WTC11 (cell line): ENCODE measurements at regions not wholly inside any gene's neighbourhood (a gene's known extent, or its start where the extent isn't known, plus 50 kb on each side); places are given as distances from the start of the nearest gene placed in this dataset.

Experiments used
- ATAC-seq: fragments of 200-7000 bp; cut with Tn5 transposase; 2 replicates; pipeline ENCODE4 v1.10.0; 2021; ENCODE audit warnings: mild to moderate bottlenecking, moderate library complexity
- CTCF ChIA-PET: fragments of 300-600 bp; sonication (Branson Sonifier 250); formaldehyde crosslinking; loops from one replicate; lab custom pipeline; 2021; ENCODE audit warnings: antibody characterized with exemption; lab: Charles Lee
- POLR2A ChIA-PET: fragments of 350-600 bp; sonication (Branson Sonifier 250); formaldehyde crosslinking; loops from one replicate; lab custom pipeline; 2021; ENCODE audit warnings: antibody characterized with exemption; lab: Charles Lee
- DNase-seq: peaks from one replicate; pipeline ENCODE4 v3.0.0; 2021; ENCODE audit warnings: low spot score
- H3K27ac Mint-ChIP-seq: 2 replicates; pipeline ENCODE4 v1.8.0; 2021; ENCODE audit warnings: mixed read lengths
- H3K27me3 Mint-ChIP-seq: 2 replicates; pipeline ENCODE4 v1.8.0; 2021; ENCODE audit warnings: low read depth, mild to moderate bottlenecking, moderate library complexity, mixed read lengths
- H3K36me3 Mint-ChIP-seq: 2 replicates; pipeline ENCODE4 v1.8.0; 2021; ENCODE audit warnings: mixed read lengths
- H3K4me1 Mint-ChIP-seq: 2 replicates; pipeline ENCODE4 v1.8.0; 2022; ENCODE audit warnings: mixed read lengths
- H3K4me3 Mint-ChIP-seq: 2 replicates; pipeline ENCODE4 v1.8.0; 2021; ENCODE audit warnings: mild to moderate bottlenecking, moderate library complexity, mixed read lengths
- H3K9me3 Mint-ChIP-seq: 2 replicates; pipeline ENCODE4 v1.8.0; 2021; ENCODE audit warnings: mixed read lengths
- ATF1 ChIP-seq: sonication (generic); formaldehyde crosslinking; IDR thresholded peaks from 2 replicates; pipeline ENCODE4 v1.8.1; 2023; ENCODE audit warnings: mild to moderate bottlenecking, moderate library complexity, missing genetic modification reagents
- E2F5 ChIP-seq: sonication (generic); formaldehyde crosslinking; IDR thresholded peaks from 2 replicates; pipeline ENCODE4 v1.8.1; 2022; ENCODE audit warnings: mild to moderate bottlenecking, moderate library complexity, missing genetic modification reagents
- ELF4 ChIP-seq: sonication (generic); formaldehyde crosslinking; IDR thresholded peaks from 2 replicates; pipeline ENCODE4 v1.8.1; 2022; ENCODE audit warnings: low read depth, mild to moderate bottlenecking, moderate library complexity, missing genetic modification reagents
- ESRRA ChIP-seq: sonication (generic); formaldehyde crosslinking; IDR thresholded peaks from 2 replicates; pipeline ENCODE4 v1.8.1; 2022; ENCODE audit warnings: mild to moderate bottlenecking, missing genetic modification reagents, borderline replicate concordance
- FOXJ3 ChIP-seq: sonication (generic); formaldehyde crosslinking; IDR thresholded peaks from 2 replicates; pipeline ENCODE4 v1.9.0; 2021; ENCODE audit warnings: missing genetic modification reagents, mild to moderate bottlenecking, borderline replicate concordance
- KAT7 ChIP-seq: sonication (generic); formaldehyde crosslinking; IDR thresholded peaks from 2 replicates; pipeline ENCODE4 v1.8.1; 2023; ENCODE audit warnings: missing genetic modification reagents, mild to moderate bottlenecking, borderline replicate concordance
- NFYB ChIP-seq: sonication (generic); formaldehyde crosslinking; conservative IDR thresholded peaks from 2 replicates; pipeline ENCODE4 v1.8.0; 2022; ENCODE audit warnings: low read depth, missing genetic modification reagents
- NR2C2 ChIP-seq: sonication (generic); formaldehyde crosslinking; IDR thresholded peaks from 2 replicates; pipeline ENCODE4 v1.8.0; 2022; ENCODE audit warnings: mild to moderate bottlenecking, missing genetic modification reagents
- NR3C1 ChIP-seq: sonication (generic); formaldehyde crosslinking; conservative IDR thresholded peaks from 2 replicates; pipeline ENCODE4 v1.8.1; 2023; ENCODE audit warnings: low read depth, mild to moderate bottlenecking, missing genetic modification reagents
- PRRX2 ChIP-seq: fragments of 250-450 bp; sonication (Bioruptor Pico); IDR thresholded peaks from 2 replicates; pipeline ENCODE4 v1.8.0; 2021; ENCODE audit warnings: mild to moderate bottlenecking
- SMAD3 ChIP-seq: sonication (generic); formaldehyde crosslinking; IDR thresholded peaks from 2 replicates; pipeline ENCODE4 v1.8.0; 2022; ENCODE audit warnings: missing genetic modification reagents, mild to moderate bottlenecking, borderline replicate concordance
- TCF7 ChIP-seq: sonication (generic); formaldehyde crosslinking; IDR thresholded peaks from 2 replicates; pipeline ENCODE4 v1.8.0; 2022; ENCODE audit warnings: mild to moderate bottlenecking, low read depth, missing genetic modification reagents, moderate library complexity
- ZNF121 ChIP-seq: sonication (generic); formaldehyde crosslinking; IDR thresholded peaks from 2 replicates; pipeline ENCODE4 v1.8.0; 2023; ENCODE audit warnings: missing genetic modification reagents
- ZNF138 ChIP-seq: sonication (generic); formaldehyde crosslinking; conservative IDR thresholded peaks from 2 replicates; pipeline ENCODE4 v1.8.1; 2022; ENCODE audit warnings: mild to moderate bottlenecking, moderate library complexity, missing genetic modification reagents
- ZNF532 ChIP-seq: fragments of 250-450 bp; sonication (Bioruptor Pico); IDR thresholded peaks from 2 replicates; pipeline ENCODE4 v1.9.0; 2021; ENCODE audit warnings: mild to moderate bottlenecking, borderline replicate concordance
- TF ChIP-seq, protein P1 (sequence below): fragments of 250-450 bp; sonication (Bioruptor Pico); IDR thresholded peaks from 2 replicates; pipeline ENCODE4 v1.9.0; 2021; ENCODE audit warnings: mild to moderate bottlenecking
- TF ChIP-seq, protein P2 (sequence below): sonication (generic); formaldehyde crosslinking; IDR thresholded peaks from 2 replicates; pipeline ENCODE4 v1.8.1; 2023; ENCODE audit warnings: mild to moderate bottlenecking, missing genetic modification reagents, moderate library complexity

DNA sequence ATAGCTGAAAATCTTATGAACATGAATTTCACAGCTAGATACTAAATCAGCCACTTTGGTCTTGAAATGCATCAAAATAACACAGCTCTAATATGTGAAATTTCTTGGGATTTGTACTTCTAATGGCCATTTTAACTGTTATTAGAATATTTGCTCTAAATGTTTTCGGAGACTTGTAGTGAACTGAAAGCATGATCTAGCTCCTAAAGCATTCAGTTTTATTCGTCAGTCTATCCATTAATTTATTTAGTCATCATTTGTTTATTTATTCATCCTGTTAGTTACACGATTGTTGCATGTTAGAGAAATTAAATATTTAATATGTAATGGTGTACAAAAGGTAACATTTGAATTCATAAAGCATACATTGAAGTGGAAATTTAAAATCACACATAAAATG lies 1132.7 kb downstream of the SLITRK1 start (continued):
- TF ChIP-seq E2F5 (CRISPR knock-in tag) (no peak), NFYB (CRISPR knock-in tag) (no peak), NR2C2 (CRISPR knock-in tag) (no peak), SMAD3 (CRISPR knock-in tag) (no peak), ESRRA (CRISPR knock-in tag) (no peak), FOXJ3 (CRISPR knock-in tag) (no peak), ZNF121 (CRISPR knock-in tag) (no peak), TCF7 (no peak)

DNA sequence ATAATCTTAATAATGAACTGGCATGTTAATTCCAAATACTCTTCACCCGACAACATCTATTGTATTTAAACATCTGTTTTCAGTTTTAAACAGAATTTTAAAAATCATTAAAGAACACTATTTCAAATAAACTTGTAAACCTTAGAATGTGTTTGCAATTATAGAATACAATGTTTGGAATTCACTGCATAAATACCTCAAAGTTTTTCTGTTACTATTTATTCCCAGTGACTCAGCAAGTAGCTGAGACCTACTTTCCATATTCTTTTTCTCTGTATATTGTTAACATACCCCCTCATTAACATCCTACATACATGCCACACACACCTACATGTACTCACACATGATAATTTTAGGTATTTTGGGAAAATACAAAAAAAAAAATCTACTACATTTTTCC lies 1134.3 kb downstream of the SLITRK1 start:
- ATAC-seq, result no peak
- no peaks in the 10 kb centered on the region for H3K36me3 Mint-ChIP-seq
- H3K9me3 Mint-ChIP-seq, result no peaks in the 10 kb centered on the region
- no peak for DNase-seq
- TF ChIP-seq PRRX2 (no peak), NR2C2 (CRISPR knock-in tag) (no peak), E2F5 (CRISPR knock-in tag) (no peak), FOXJ3 (CRISPR knock-in tag) (no peak)
- TF ChIP-seq, protein P1, sequence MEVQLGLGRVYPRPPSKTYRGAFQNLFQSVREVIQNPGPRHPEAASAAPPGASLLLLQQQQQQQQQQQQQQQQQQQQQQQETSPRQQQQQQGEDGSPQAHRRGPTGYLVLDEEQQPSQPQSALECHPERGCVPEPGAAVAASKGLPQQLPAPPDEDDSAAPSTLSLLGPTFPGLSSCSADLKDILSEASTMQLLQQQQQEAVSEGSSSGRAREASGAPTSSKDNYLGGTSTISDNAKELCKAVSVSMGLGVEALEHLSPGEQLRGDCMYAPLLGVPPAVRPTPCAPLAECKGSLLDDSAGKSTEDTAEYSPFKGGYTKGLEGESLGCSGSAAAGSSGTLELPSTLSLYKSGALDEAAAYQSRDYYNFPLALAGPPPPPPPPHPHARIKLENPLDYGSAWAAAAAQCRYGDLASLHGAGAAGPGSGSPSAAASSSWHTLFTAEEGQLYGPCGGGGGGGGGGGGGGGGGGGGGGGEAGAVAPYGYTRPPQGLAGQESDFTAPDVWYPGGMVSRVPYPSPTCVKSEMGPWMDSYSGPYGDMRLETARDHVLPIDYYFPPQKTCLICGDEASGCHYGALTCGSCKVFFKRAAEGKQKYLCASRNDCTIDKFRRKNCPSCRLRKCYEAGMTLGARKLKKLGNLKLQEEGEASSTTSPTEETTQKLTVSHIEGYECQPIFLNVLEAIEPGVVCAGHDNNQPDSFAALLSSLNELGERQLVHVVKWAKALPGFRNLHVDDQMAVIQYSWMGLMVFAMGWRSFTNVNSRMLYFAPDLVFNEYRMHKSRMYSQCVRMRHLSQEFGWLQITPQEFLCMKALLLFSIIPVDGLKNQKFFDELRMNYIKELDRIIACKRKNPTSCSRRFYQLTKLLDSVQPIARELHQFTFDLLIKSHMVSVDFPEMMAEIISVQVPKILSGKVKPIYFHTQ (CRISPR knock-in tag), result no peak
- CTCF ChIA-PET, result interaction anchor here (1.4 kb wide), 1 partner anchor 10 kb away, joined by 4 read pairs; no protein-coding TSS in a partner anchor
- POLR2A ChIA-PET, result no interaction called here
- H3K27me3 Mint-ChIP-seq, result no peaks in the 10 kb centered on the region
- H3K4me1 Mint-ChIP-seq, result peaks cover 28% of the 10 kb centered on the region
- H3K27ac Mint-ChIP-seq, result no peak overlapping the region
- no peak overlapping the region for H3K4me3 Mint-ChIP-seq

DNA sequence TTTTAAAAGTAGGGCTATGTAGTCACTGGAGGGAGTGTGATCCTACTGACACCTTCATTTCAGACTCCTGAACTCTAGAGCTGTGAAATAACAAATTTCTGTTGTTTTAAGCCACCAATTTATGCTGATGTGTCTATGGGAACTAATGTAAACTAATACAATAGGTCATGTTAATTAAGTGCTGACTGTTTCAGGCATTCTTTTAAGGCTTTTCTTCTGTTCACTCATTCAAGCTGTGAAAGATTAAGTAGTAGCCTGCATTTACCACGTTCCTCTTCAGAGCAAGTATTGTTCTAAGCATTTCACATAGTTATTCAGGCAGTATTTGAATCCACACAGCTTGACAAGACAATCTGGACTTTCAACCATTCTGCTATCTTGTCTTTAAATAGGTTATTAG lies 1135.0 kb downstream of the SLITRK1 start:
- POLR2A ChIA-PET, result no interaction called here
- DNase-seq, result no peak
- TF ChIP-seq ZNF532 (CRISPR knock-in tag), result no peak
- TF ChIP-seq, protein P2, sequence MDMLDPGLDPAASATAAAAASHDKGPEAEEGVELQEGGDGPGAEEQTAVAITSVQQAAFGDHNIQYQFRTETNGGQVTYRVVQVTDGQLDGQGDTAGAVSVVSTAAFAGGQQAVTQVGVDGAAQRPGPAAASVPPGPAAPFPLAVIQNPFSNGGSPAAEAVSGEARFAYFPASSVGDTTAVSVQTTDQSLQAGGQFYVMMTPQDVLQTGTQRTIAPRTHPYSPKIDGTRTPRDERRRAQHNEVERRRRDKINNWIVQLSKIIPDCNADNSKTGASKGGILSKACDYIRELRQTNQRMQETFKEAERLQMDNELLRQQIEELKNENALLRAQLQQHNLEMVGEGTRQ (CRISPR knock-in tag), result no peak
- TF ChIP-seq ELF4 (CRISPR knock-in tag), result no peak
- TF ChIP-seq KAT7 (CRISPR knock-in tag), result no peak
- no peak for TF ChIP-seq ZNF138
- no peak for TF ChIP-seq ATF1 (CRISPR knock-in tag)
- TF ChIP-seq NR3C1 (CRISPR knock-in tag), result no peak
- TF ChIP-seq, all 79 proteins: peak for 0
- no peaks in the 10 kb centered on the region for H3K9me3 Mint-ChIP-seq
- H3K27ac Mint-ChIP-seq, result no peak overlapping the region
- CTCF ChIA-PET, result interaction anchor here (1.4 kb wide), 1 partner anchor 11 kb away, joined by 4 read pairs; no protein-coding TSS in a partner anchor
- no peaks in the 10 kb centered on the region for H3K27me3 Mint-ChIP-seq
- ATAC-seq, result peak; percentile 74
- H3K4me1 Mint-ChIP-seq, result peaks cover 28% of the 10 kb centered on the region
- no peak overlapping the region for H3K4me3 Mint-ChIP-seq
- H3K36me3 Mint-ChIP-seq, result no peaks in the 10 kb centered on the region
